PC-3 (cell line): ENCODE measurements at regions not wholly inside any gene's neighbourhood (a gene's known extent, or its start where the extent isn't known, plus 50 kb on each side); places are given as distances from the start of the nearest gene placed in this dataset.
"Not testable (repeated sequence)": the region's sequence is repeated elsewhere in the genome, so short reads cannot be mapped to it uniquely, and the experiment has no call there.

Experiments used
- ATAC-seq: fragments of 200-7000 bp; cut with Tn5 transposase; 2 replicates; pipeline ENCODE4 v1.9.1; 2020; ENCODE audit warnings: mild to moderate bottlenecking, moderate library complexity
- BruUV-seq: library from RNA; stranded (reverse); fragments of 400-500 nt; replicated peaks from 2 replicates; lab custom pipeline; 2021; lab: Mats Ljungman, UMichigan
- CTCF ChIA-PET: fragments of 300-600 bp; sonication (Branson Sonifier 250); formaldehyde crosslinking; loops from one replicate; lab custom pipeline; 2022; ENCODE audit warnings: antibody characterized with exemption; lab: Charles Lee
- POLR2A ChIA-PET: fragments of 300-600 bp; sonication (Branson Sonifier 250); formaldehyde crosslinking; loops from one replicate; lab custom pipeline; 2022; ENCODE audit warnings: antibody characterized with exemption; ENCODE audit not compliant: unreplicated experiment; lab: Charles Lee
- DNase-seq: peaks from one replicate; pipeline ENCODE4 v3.0.0-alpha.2; 2015
- H2AFZ ChIP-seq: fragments of 300-600 bp; sonication (generic); 2 replicates; pipeline ENCODE4 v1.6.0; 2016; ENCODE audit warnings: antibody characterized with exemption, low read length
- H3F3A ChIP-seq: fragments of 300-600 bp; sonication (generic); one replicate; pipeline ENCODE4 v1.6.0; 2017; ENCODE audit warnings: antibody characterized with exemption, low read length, control low read depth, mild to moderate bottlenecking; ENCODE audit not compliant: unreplicated experiment
- H3K27ac ChIP-seq: fragments of 300-600 bp; sonication (generic); 2 replicates; pipeline ENCODE4 v1.5.1; 2016; ENCODE audit warnings: mild to moderate bottlenecking, low read length
- H3K27me3 ChIP-seq: fragments of 300-600 bp; sonication (generic); 2 replicates; pipeline ENCODE4 v1.6.1; 2016; ENCODE audit warnings: low read length, mixed read lengths
- H3K36me3 ChIP-seq: fragments of 300-600 bp; sonication (generic); 2 replicates; pipeline ENCODE4 v1.6.1; 2016; ENCODE audit warnings: low read depth, mixed run types, low read length, mixed read lengths
- H3K4me1 ChIP-seq: fragments of 300-600 bp; sonication (generic); 2 replicates; pipeline ENCODE4 v1.5.1; 2016; ENCODE audit warnings: low read length; ENCODE audit not compliant: insufficient read depth
- H3K4me2 ChIP-seq: fragments of 300-600 bp; sonication (generic); 2 replicates; pipeline ENCODE4 v1.6.0; 2016; ENCODE audit warnings: low read length
- H3K4me3 ChIP-seq: fragments of 300-600 bp; sonication (generic); 2 replicates; pipeline ENCODE4 v1.5.1; 2016; ENCODE audit warnings: mild to moderate bottlenecking, low read length, mixed read lengths
- H3K79me2 ChIP-seq: fragments of 300-600 bp; sonication (generic); 2 replicates; pipeline ENCODE4 v1.6.1; 2017; ENCODE audit warnings: low read length, mixed read lengths
- H3K9ac ChIP-seq: fragments of 300-600 bp; sonication (generic); 2 replicates; pipeline ENCODE4 v1.6.0; 2016; ENCODE audit warnings: mild to moderate bottlenecking, low read length
- H3K9me2 ChIP-seq: fragments of 300-600 bp; sonication (generic); replicated peaks from 2 replicates; pipeline ENCODE4 v1.6.1; 2016; ENCODE audit warnings: mixed run types, low read length, mixed read lengths
- H3K9me3 ChIP-seq: fragments of 300-600 bp; sonication (generic); 2 replicates; pipeline ENCODE4 v1.6.1; 2016; ENCODE audit warnings: low read length, mixed read lengths
- H4K20me1 ChIP-seq: fragments of 300-600 bp; sonication (generic); 2 replicates; pipeline ENCODE4 v1.6.1; 2016; ENCODE audit warnings: low read length, mixed read lengths
- intact Hi-C: fragments of 100-400 bp; cut with micrococcal nuclease; formaldehyde crosslinking; loops from 2 replicates; pipeline ENCODE4 v1.9.0; 2023

DNA sequence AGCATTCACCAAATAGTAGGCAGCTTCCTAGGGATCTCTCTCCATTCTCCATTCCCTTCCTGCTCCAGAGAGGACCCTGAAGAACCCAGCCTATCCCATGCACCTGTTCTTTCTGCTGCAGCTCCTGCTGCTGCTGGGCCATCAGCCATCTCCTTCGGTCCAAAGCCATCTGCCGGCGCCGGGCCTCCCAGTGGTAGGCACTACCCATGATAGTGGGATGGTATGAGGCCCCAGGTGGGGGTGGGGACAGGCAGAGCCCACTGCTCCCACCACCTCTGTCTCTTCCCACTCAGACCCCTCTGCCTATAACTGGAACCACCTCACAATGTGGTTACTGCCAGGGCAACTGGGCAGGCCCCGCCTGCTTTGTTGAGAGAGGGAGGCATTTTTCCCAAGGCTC, 69.3 kb upstream of the RNU2-1 start:
- H3K27me3 ChIP-seq, ATAC-seq, H3K79me2 ChIP-seq, H3K4me3 ChIP-seq, H3K9ac ChIP-seq, H3K4me1 ChIP-seq, H3K9me3 ChIP-seq, H4K20me1 ChIP-seq, H3K9me2 ChIP-seq, CTCF ChIA-PET, H3K36me3 ChIP-seq, H2AFZ ChIP-seq, DNase-seq, H3F3A ChIP-seq, H3K4me2 ChIP-seq, POLR2A ChIA-PET, BruUV-seq, H3K27ac ChIP-seq, intact Hi-C loops: not testable (repeated sequence)

DNA sequence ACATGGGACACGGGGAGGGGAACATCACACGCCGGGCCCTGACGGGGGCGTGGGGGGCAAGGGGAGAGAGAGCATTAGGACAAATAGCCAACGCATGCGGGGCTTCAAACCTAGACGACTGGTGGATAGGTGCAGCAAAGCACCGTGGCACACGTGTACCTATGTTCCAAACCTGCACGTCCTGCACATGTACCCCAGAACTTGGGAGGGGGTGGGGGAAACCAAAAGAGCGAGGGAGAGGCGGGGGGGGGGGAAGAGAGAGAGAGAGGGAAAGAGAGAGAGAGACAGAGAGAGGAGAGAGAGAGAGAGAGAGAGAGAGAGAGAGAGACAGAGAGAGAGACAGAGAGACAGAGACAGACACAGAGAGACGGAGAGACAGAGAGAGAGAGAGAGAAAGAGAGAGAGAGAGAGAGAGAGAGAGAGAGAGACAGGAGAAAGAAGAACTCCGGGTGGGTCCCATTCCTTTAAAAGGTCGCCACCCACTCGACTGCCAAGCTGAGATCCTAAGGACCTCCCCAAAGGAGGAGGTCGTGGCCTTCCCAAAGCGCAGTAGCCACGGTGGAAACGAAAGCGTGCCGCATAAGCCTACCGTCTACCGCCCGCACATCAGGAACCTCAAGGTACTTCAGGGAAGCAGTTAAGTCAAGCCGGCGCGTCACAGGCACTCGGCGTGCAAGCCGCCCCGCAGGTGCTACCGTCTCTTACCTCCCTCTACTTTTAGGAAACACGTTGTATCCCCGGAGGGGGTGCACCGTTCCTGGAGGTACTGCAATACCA, 65.7 kb upstream of the RNU2-1 start:
- H3K4me2 ChIP-seq, H3K27ac ChIP-seq, H3K27me3 ChIP-seq, H3K4me3 ChIP-seq, H3K9me3 ChIP-seq, H3K36me3 ChIP-seq, H2AFZ ChIP-seq, DNase-seq, H3F3A ChIP-seq, H3K9ac ChIP-seq, POLR2A ChIA-PET, H3K79me2 ChIP-seq, H3K9me2 ChIP-seq, ATAC-seq, CTCF ChIA-PET, H4K20me1 ChIP-seq, intact Hi-C loops, H3K4me1 ChIP-seq: not testable (repeated sequence)
- BruUV-seq: TSS peak; percentile 99

DNA sequence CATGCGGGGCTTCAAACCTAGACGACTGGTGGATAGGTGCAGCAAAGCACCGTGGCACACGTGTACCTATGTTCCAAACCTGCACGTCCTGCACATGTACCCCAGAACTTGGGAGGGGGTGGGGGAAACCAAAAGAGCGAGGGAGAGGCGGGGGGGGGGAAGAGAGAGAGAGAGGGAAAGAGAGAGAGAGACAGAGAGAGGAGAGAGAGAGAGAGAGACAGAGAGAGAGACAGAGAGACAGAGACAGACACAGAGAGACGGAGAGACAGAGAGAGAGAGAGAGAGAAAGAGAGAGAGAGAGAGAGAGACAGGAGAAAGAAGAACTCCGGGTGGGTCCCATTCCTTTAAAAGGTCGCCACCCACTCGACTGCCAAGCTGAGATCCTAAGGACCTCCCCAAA, 55.9 kb upstream of the RNU2-1 start:
- intact Hi-C loops, H3K4me2 ChIP-seq, H3K9ac ChIP-seq: not testable (repeated sequence)

DNA sequence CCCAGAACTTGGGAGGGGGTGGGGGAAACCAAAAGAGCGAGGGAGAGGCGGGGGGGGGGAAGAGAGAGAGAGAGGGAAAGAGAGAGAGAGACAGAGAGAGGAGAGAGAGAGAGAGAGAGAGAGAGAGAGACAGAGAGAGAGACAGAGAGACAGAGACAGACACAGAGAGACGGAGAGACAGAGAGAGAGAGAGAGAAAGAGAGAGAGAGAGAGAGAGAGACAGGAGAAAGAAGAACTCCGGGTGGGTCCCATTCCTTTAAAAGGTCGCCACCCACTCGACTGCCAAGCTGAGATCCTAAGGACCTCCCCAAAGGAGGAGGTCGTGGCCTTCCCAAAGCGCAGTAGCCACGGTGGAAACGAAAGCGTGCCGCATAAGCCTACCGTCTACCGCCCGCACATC, 49.8 kb upstream of the RNU2-1 start:
- H3K79me2 ChIP-seq, H3K4me1 ChIP-seq, H3K27me3 ChIP-seq, intact Hi-C loops, BruUV-seq, ATAC-seq, H3K36me3 ChIP-seq, DNase-seq, H3K4me3 ChIP-seq, H3K4me2 ChIP-seq, H2AFZ ChIP-seq, H3K9ac ChIP-seq, H3K9me3 ChIP-seq, POLR2A ChIA-PET, CTCF ChIA-PET, H4K20me1 ChIP-seq, H3K9me2 ChIP-seq, H3K27ac ChIP-seq, H3F3A ChIP-seq: not testable (repeated sequence)

More for the DNA sequence above, 55.9 kb upstream of the RNU2-1 start:
- H3K27me3 ChIP-seq, DNase-seq, H3K27ac ChIP-seq, ATAC-seq, H2AFZ ChIP-seq, H3K4me1 ChIP-seq, BruUV-seq, H3F3A ChIP-seq, H4K20me1 ChIP-seq, H3K79me2 ChIP-seq, H3K4me3 ChIP-seq, CTCF ChIA-PET, POLR2A ChIA-PET, H3K9me3 ChIP-seq, H3K9me2 ChIP-seq, H3K36me3 ChIP-seq: not testable (repeated sequence)
